ENCODE measurements at regions not wholly inside any gene's neighbourhood (a gene's known extent, or its start where the extent isn't known, plus 50 kb on each side); places are given as distances from the start of the nearest gene placed in this dataset.
"Not testable (repeated sequence)": the region's sequence is repeated elsewhere in the genome, so short reads cannot be mapped to it uniquely, and the experiment has no call there.

DNA sequence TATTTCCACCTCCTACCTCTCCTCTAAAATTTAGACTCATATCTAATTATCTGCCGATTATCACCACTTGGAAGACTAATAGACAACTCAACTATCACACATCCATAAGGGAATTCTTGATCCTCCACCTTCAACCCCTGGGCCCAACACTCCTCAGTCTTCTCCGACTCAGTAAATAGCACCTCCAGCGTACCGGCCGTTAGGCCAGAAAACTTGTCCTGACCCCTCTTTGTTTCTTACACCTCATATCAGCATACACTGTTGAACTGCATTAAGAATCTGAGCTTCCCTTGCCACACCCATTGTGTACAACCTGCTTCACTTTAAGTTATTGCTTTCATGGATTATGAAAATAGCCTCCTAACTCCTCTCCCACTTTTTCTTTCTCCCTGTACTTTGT is 5274.0 kb upstream of the TPTE start:
- TF ChIP-seq, protein P1, sequence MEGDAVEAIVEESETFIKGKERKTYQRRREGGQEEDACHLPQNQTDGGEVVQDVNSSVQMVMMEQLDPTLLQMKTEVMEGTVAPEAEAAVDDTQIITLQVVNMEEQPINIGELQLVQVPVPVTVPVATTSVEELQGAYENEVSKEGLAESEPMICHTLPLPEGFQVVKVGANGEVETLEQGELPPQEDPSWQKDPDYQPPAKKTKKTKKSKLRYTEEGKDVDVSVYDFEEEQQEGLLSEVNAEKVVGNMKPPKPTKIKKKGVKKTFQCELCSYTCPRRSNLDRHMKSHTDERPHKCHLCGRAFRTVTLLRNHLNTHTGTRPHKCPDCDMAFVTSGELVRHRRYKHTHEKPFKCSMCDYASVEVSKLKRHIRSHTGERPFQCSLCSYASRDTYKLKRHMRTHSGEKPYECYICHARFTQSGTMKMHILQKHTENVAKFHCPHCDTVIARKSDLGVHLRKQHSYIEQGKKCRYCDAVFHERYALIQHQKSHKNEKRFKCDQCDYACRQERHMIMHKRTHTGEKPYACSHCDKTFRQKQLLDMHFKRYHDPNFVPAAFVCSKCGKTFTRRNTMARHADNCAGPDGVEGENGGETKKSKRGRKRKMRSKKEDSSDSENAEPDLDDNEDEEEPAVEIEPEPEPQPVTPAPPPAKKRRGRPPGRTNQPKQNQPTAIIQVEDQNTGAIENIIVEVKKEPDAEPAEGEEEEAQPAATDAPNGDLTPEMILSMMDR (IDR thresholded peaks at IDR 0.05; ENCODE audit: insufficient read depth, low read length, poor library complexity, severe bottlenecking) = not testable (repeated sequence)
- TF ChIP-seq EZH2phosphoT487 (conservative IDR thresholded peaks at IDR 0.05; ENCODE audit: low read length) = not testable (repeated sequence)
